Stomach smooth muscle (tissue), 2 donors: ENCODE measurements at regions not wholly inside any gene's neighbourhood (a gene's known extent, or its start where the extent isn't known, plus 50 kb on each side); places are given as distances from the start of the nearest gene placed in this dataset.
A peak's percentile ranks its signal among the peaks of the same experiment; 100 is the strongest.

Experiments used
- H3K27ac ChIP-seq: one replicate; pipeline ENCODE4 v1.7.0; 2013; ENCODE audit warnings: mild to moderate bottlenecking, low read length, inconsistent platforms
- H3K27me3 ChIP-seq, 2 donors: one replicate each; pipeline ENCODE4 v1.7.0; 2013; ENCODE audit warnings: low read length in 2 of 2; ENCODE audit not compliant: insufficient read depth in 2 of 2, control insufficient read depth in 1 of 2
- H3K36me3 ChIP-seq, 2 donors: one replicate each; pipeline ENCODE4 v1.7.0; 2013; ENCODE audit warnings: low read length in 2 of 2; ENCODE audit not compliant: control insufficient read depth in 2 of 2, insufficient read depth in 2 of 2
- H3K4me1 ChIP-seq: one replicate; pipeline ENCODE4 v1.7.0; 2013; ENCODE audit warnings: low read length; ENCODE audit not compliant: control insufficient read depth, insufficient read depth
- H3K4me3 ChIP-seq, 2 donors: one replicate each; pipeline ENCODE4 v1.7.0; 2013; ENCODE audit warnings: low read length in 2 of 2
- H3K9ac ChIP-seq, 2 donors: one replicate each; pipeline ENCODE4 v1.7.0; 2013; ENCODE audit warnings: low read length in 2 of 2, mild to moderate bottlenecking in 1 of 2
- H3K9me3 ChIP-seq, 2 donors: one replicate each; pipeline ENCODE4 v1.7.0; 2013; ENCODE audit warnings: low read length in 2 of 2; ENCODE audit not compliant: control insufficient read depth in 2 of 2
- donor health status: healthy.
- donor health status: Pancreatic carcinoma.

GRCh38 chr13:109483284-109483683 lies 303.1 kb downstream of the IRS2 start:
- H3K27ac ChIP-seq = no peak overlapping the region
- no peak overlapping the region for H3K9ac ChIP-seq
- no peaks in the 10 kb centered on the region for H3K27me3 ChIP-seq

DNA sequence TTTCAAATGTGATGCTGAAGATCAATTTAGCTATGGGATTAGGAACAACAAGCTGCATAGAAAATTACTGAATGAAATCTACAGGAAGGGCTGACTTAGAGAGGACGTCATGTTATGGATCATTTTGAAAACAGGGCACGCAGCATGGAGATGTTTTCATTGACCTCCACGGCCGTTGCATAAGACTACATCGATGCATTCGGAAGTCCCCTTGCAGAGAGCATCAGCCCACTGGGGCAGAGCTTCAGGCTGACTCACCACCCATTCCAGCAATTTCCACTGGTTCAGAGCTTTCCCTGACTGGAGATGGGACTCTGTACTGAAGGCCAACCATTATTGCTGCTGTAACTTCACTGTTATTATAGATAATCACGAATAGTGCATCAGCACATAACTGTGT lies 305.3 kb downstream of the IRS2 start:
- no peak overlapping the region for H3K4me3 ChIP-seq
- H3K27me3 ChIP-seq = no peaks in the 10 kb centered on the region
- H3K27ac ChIP-seq = no peak overlapping the region

More at GRCh38 chr13:109483284-109483683, 303.1 kb downstream of the IRS2 start:
- no peaks in the 10 kb centered on the region for H3K36me3 ChIP-seq
- no peaks in the 10 kb centered on the region for H3K9me3 ChIP-seq
- no peaks in the 10 kb centered on the region for H3K4me1 ChIP-seq
- no peak overlapping the region for H3K4me3 ChIP-seq

DNA sequence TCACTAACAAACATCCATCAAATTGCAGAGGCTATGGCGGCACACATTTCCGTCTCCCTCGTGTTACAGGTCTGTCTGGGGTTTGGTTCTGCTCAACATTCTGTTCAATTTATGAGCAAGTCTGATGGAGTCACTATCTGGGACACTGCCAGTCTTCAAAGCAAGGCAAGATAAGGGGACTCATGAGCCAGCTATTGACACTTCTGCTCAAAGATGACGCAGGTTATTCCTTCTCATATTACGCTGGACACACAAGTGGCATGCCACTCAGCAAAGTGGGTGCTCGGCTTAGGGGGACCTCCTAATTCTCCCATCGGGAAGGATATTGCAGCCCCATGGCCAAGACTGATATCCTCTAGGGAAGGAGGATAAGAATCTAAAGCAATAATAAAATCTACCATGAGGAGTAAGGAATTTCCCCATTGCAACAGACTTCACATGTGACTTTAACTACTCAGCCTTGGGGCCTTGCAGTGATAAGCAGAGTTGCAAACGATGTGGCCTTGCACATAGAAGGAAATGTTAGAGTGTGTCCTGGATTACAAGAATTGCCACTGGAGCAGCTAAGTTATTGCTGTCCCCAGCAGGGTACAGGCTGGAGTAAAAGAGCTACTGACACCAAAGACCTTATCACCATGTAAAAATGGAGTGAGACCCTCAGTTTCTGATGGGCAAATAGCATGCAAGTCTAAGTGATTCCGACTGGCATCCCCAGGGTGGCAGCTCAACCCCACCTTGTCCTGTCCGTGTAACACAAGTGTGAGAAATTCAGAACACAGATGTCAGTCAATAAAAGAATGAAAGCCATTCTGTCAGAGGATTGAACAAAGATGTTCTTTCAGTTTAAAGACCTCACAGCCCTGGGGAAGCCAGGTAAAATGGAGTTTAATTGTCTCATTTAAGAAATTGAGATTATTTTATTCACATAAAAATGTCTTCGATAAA lies 306.1 kb downstream of the IRS2 start:
- Histone ChIP-seq H3K27me3 (no peaks in the 10 kb centered on the region), H3K27ac (no peak overlapping the region), H3K9me3 (no peaks in the 10 kb centered on the region), H3K4me1 (no peaks in the 10 kb centered on the region), H3K4me3 (no peak overlapping the region), H3K9ac (no peak overlapping the region), H3K36me3 (no peaks in the 10 kb centered on the region)

More for the DNA sequence above, 305.3 kb downstream of the IRS2 start:
- Histone ChIP-seq H3K4me1 (no peaks in the 10 kb centered on the region), H3K9ac (no peak overlapping the region), H3K36me3 (no peaks in the 10 kb centered on the region), H3K9me3 (no peaks in the 10 kb centered on the region)

- H3K27ac ChIP-seq = no peak overlapping the region
- no peaks in the 10 kb centered on the region for H3K27me3 ChIP-seq
- H3K4me3 ChIP-seq = no peak overlapping the region
- H3K36me3 ChIP-seq = no peaks in the 10 kb centered on the region
- no peak overlapping the region for H3K9ac ChIP-seq
- no peaks in the 10 kb centered on the region for H3K4me1 ChIP-seq
- no peaks in the 10 kb centered on the region for H3K9me3 ChIP-seq
These were observed 306.8 kb downstream of the IRS2 start for GRCh38 chr13:109479534-109479933.

DNA sequence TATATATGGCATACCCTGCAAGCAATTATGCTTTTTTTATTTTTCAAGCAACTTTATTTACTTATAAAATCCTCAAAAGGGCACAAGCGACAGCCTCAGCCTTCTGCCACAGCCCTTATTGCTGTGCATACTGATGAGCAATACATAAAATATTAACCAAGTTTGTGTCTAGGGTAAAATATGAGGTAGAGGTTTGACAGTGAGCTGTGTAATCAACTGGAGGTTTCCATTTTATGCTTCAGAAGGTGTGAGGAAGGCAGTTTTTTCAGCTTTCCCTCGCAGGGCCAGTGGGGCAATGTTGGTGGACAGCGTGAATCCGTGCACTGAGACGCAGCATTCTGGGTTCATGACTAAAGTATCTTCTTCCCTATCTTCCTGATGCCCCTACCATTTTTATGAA lies 310.4 kb downstream of the IRS2 start:
- Histone ChIP-seq H3K27ac (no peak overlapping the region), H3K9ac (no peak overlapping the region), H3K9me3 (no peaks in the 10 kb centered on the region), H3K4me3 (no peak overlapping the region), H3K36me3 (no peaks in the 10 kb centered on the region), H3K27me3 (no peaks in the 10 kb centered on the region), H3K4me1 (no peaks in the 10 kb centered on the region)

- H3K36me3 ChIP-seq = no peaks in the 10 kb centered on the region
- H3K4me1 ChIP-seq = no peaks in the 10 kb centered on the region
- no peaks in the 10 kb centered on the region for H3K27me3 ChIP-seq
- H3K9ac ChIP-seq = no peak overlapping the region
- no peak overlapping the region for H3K27ac ChIP-seq
- H3K9me3 ChIP-seq = no peaks in the 10 kb centered on the region
- no peak overlapping the region for H3K4me3 ChIP-seq
These were observed 318.3 kb downstream of the IRS2 start for GRCh38 chr13:109468123-109468522.

- H3K36me3 ChIP-seq = no peaks in the 10 kb centered on the region
- H3K9ac ChIP-seq = no peak overlapping the region
- no peaks in the 10 kb centered on the region for H3K4me1 ChIP-seq
- no peak overlapping the region for H3K4me3 ChIP-seq
- H3K27me3 ChIP-seq = no peaks in the 10 kb centered on the region
- no peak overlapping the region for H3K27ac ChIP-seq
- H3K9me3 ChIP-seq = no peaks in the 10 kb centered on the region
These were observed 321.2 kb downstream of the IRS2 start for GRCh38 chr13:109465148-109465547.

GRCh38 chr13:109454167-109454917 lies 332.0 kb downstream of the IRS2 start:
- no peaks in the 10 kb centered on the region for H3K36me3 ChIP-seq
- no peaks in the 10 kb centered on the region for H3K27me3 ChIP-seq
- H3K4me3 ChIP-seq = peak overlapping the region; percentile 40 to 54
- H3K9me3 ChIP-seq = no peaks in the 10 kb centered on the region
- H3K4me1 ChIP-seq = peaks cover 13% of the 10 kb centered on the region
- no peak overlapping the region for H3K9ac ChIP-seq
- peak overlapping the region; percentile 71 for H3K27ac ChIP-seq

DNA sequence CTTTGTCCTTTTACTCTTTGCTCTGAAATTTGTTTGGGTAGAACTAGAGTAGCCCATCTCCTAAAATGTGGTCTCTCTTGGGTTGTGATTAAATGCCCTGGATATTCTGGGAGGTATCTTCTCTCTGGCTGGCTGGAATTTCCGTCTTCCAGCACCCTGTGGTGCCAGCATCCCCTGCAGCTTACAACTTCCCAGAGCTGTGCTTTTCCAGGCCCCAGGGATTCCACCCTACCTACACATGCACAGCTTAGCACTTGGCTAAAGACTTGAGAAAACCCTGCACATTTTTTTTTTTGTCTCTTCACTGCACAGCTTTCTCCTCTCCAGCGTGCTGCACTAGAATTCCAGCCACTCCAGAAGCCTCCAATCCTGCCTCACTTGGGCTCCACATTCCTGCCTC lies 334.7 kb downstream of the IRS2 start:
- peaks cover 13% of the 10 kb centered on the region for H3K4me1 ChIP-seq
- H3K27ac ChIP-seq = no peak overlapping the region
- no peak overlapping the region for H3K9ac ChIP-seq
- no peak overlapping the region for H3K4me3 ChIP-seq
- no peaks in the 10 kb centered on the region for H3K27me3 ChIP-seq
- no peaks in the 10 kb centered on the region for H3K9me3 ChIP-seq
- H3K36me3 ChIP-seq = no peaks in the 10 kb centered on the region

DNA sequence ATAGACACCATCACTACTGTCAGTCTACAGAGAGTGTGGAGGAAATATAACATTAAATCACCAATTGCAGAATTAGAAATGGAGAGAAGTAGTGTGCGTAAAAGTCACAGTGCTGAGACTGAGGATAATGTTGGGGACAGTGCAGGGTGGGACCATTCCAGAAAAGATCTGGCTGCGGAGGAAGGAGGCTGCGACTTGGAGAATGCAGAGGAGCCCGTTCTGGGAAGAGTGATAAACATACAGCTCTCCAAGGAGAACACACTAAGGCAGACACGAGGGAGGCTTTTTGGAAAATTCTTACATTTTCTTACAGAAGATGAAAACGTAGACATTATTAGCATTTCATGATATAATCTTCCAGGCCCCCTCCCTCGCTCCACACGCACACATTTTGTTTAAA lies 337.8 kb downstream of the IRS2 start:
- Histone ChIP-seq H3K9me3 (no peaks in the 10 kb centered on the region), H3K4me1 (peaks cover 3% of the 10 kb centered on the region), H3K27me3 (no peaks in the 10 kb centered on the region), H3K36me3 (no peaks in the 10 kb centered on the region), H3K27ac (no peak overlapping the region), H3K9ac (no peak overlapping the region), H3K4me3 (no peak overlapping the region)

DNA sequence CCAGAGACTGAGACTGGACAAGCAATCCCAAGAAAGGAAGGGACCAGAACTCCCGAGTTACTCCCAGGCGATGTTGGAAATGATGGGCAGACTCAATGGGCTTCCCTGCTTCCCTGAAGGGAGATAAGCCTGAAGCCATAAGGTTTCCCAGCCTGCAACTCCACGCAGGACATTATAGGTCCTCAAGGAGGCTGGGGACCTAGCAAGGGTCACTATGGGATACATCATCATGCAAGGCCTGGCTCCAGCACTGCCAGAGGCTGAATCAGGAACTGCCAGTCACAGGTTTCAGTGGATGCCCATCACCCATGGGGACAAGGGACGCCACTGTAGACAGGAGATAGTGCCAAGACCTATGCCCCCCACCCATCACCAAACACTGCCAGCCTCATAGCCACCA lies 338.7 kb downstream of the IRS2 start:
- Histone ChIP-seq H3K4me3 (no peak overlapping the region), H3K9me3 (no peaks in the 10 kb centered on the region), H3K9ac (no peak overlapping the region), H3K27me3 (no peaks in the 10 kb centered on the region), H3K36me3 (no peaks in the 10 kb centered on the region), H3K4me1 (peaks cover 3% of the 10 kb centered on the region), H3K27ac (no peak overlapping the region)
